Gastrocnemius medialis (tissue), 4 donors: ENCODE measurements at regions not wholly inside any gene's neighbourhood (a gene's known extent, or its start where the extent isn't known, plus 50 kb on each side); places are given as distances from the start of the nearest gene placed in this dataset.
"Not testable (repeated sequence)": the region's sequence is repeated elsewhere in the genome, so short reads cannot be mapped to it uniquely, and the experiment has no call there.

ENCODE experiments used
- CTCF ChIP-seq, 5 experiments: fragments of 450-650 bp in 3 of 5; fragments of 200-600 bp in 2 of 5; sonication (generic) in 2 of 5; IDR thresholded peaks in 4 of 5; conservative IDR thresholded peaks in 1 of 5; 1 replicate in 4 of 5; 2 replicates in 1 of 5; pipeline ENCODE4 v1.5.1; 2016 to 2019; ENCODE audit warnings: antibody characterized with exemption in 5 of 5, mild to moderate bottlenecking in 3 of 5, moderate library complexity in 3 of 5
- POLR2A ChIP-seq, 2 donors: fragments of 450-650 bp; IDR thresholded peaks; one replicate each; pipeline ENCODE4 v1.6.1; 2017; ENCODE audit warnings: antibody characterized with exemption in 2 of 2, mild to moderate bottlenecking in 2 of 2, moderate library complexity in 2 of 2

- TF ChIP-seq POLR2A (IDR thresholded peaks at IDR 0.05); CTCF (IDR thresholded peaks at IDR 0.05 in 4 of 5, conservative IDR thresholded peaks at IDR 0.05 in 1 of 5): not testable (repeated sequence)
These were observed 476.3 kb downstream of the TGIF2LX start for GRCh38 chrX:90398020-90398419.
